ENCODE measurements at regions not wholly inside any gene's neighbourhood (a gene's known extent, or its start where the extent isn't known, plus 50 kb on each side); places are given as distances from the start of the nearest gene placed in this dataset.

GRCh38 chr17:33459078-33459940, 166.2 kb upstream of the ASIC2 start:
- H3K9me3 Mint-ChIP-seq = no peaks in the 10 kb centered on the region
- no peak overlapping the region for H3K27ac Mint-ChIP-seq
- TF ChIP-seq, protein P1, sequence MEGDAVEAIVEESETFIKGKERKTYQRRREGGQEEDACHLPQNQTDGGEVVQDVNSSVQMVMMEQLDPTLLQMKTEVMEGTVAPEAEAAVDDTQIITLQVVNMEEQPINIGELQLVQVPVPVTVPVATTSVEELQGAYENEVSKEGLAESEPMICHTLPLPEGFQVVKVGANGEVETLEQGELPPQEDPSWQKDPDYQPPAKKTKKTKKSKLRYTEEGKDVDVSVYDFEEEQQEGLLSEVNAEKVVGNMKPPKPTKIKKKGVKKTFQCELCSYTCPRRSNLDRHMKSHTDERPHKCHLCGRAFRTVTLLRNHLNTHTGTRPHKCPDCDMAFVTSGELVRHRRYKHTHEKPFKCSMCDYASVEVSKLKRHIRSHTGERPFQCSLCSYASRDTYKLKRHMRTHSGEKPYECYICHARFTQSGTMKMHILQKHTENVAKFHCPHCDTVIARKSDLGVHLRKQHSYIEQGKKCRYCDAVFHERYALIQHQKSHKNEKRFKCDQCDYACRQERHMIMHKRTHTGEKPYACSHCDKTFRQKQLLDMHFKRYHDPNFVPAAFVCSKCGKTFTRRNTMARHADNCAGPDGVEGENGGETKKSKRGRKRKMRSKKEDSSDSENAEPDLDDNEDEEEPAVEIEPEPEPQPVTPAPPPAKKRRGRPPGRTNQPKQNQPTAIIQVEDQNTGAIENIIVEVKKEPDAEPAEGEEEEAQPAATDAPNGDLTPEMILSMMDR (IDR thresholded peaks at IDR 0.05; ENCODE audit: unreplicated experiment) = no peak
- no peaks in the 10 kb centered on the region for H3K36me3 Mint-ChIP-seq
- H3K4me1 Mint-ChIP-seq = peaks cover 18% of the 10 kb centered on the region
- no peak overlapping the region for H3K4me3 Mint-ChIP-seq
- no peak for DNase-seq (ENCODE audit: low spot score in 2 of 2, unreplicated experiment in 2 of 2)
- no peaks in the 10 kb centered on the region for H3K27me3 Mint-ChIP-seq (ENCODE audit: low read depth)

GRCh38 chr17:33460781-33461450, 167.8 kb upstream of the ASIC2 start:
- peaks cover 26% of the 10 kb centered on the region for H3K4me1 Mint-ChIP-seq
- DNase-seq (ENCODE audit: low spot score in 2 of 2, unreplicated experiment in 2 of 2) = no peak
- H3K36me3 Mint-ChIP-seq = no peaks in the 10 kb centered on the region
- no peak overlapping the region for H3K4me3 Mint-ChIP-seq
- H3K9me3 Mint-ChIP-seq = no peaks in the 10 kb centered on the region
- no peak overlapping the region for H3K27ac Mint-ChIP-seq
- TF ChIP-seq, protein P1 (IDR thresholded peaks at IDR 0.05; ENCODE audit: unreplicated experiment) = no peak
- no peaks in the 10 kb centered on the region for H3K27me3 Mint-ChIP-seq (ENCODE audit: low read depth)

DNA sequence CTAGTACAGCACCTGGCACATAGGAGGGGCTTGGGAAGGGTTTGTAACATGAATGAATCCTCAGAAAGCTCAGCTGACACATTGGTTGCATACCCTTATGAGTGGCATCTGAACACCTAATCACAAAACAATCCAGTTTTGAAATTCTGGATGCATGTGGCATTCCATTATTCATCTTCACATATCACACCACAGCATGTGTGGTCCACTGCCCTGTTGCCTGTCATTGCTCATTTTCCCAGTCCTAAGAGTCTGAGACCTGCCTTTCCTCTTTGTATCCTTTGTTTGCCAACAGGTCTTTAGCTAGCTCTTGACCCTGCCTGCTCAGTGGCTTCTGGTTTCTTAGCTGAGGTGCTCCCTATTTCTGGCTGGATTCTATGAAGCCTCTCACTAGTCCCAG, 170.8 kb upstream of the ASIC2 start:
- TF ChIP-seq, protein P1 (IDR thresholded peaks at IDR 0.05; ENCODE audit: unreplicated experiment) = no peak
- DNase-seq (ENCODE audit: low spot score in 2 of 2, unreplicated experiment in 2 of 2) = no peak
- Mint-ChIP-seq H3K4me3 (no peak overlapping the region), H3K4me1 (peaks cover 26% of the 10 kb centered on the region), H3K27ac (no peak overlapping the region), H3K36me3 (no peaks in the 10 kb centered on the region), H3K27me3 (ENCODE audit: low read depth) (no peaks in the 10 kb centered on the region), H3K9me3 (no peaks in the 10 kb centered on the region)

GRCh38 chr17:33464669-33465280, 171.7 kb upstream of the ASIC2 start:
- no peak for DNase-seq (ENCODE audit: low spot score in 2 of 2, unreplicated experiment in 2 of 2)
- Mint-ChIP-seq H3K27me3 (ENCODE audit: low read depth) (no peaks in the 10 kb centered on the region), H3K36me3 (no peaks in the 10 kb centered on the region), H3K27ac (peak overlapping the region; percentile 85), H3K4me3 (no peak overlapping the region), H3K9me3 (no peaks in the 10 kb centered on the region), H3K4me1 (peaks cover 23% of the 10 kb centered on the region)
- TF ChIP-seq, protein P1 (IDR thresholded peaks at IDR 0.05; ENCODE audit: unreplicated experiment) = no peak

DNA sequence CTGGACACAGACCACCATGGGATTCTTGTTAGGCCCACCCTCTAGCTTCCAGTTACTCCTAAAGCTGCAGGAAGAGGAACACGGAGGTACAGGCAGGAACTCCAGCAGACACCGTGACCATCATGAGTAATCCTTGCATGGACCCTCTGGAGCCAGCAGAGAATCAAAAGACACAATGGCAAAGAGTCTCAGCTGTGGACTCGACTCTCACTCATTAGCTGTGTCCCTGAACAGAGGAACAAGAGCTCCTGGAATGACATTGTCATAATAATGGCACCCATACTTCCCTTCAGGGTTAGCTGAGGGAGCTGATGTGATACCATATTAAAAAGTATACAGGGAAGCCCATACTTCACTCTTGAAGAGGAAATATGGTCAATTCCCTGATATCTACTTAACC, 176.3 kb upstream of the ASIC2 start:
- H3K9me3 Mint-ChIP-seq = no peaks in the 10 kb centered on the region
- no peak overlapping the region for H3K4me3 Mint-ChIP-seq
- H3K27ac Mint-ChIP-seq = no peak overlapping the region
- TF ChIP-seq, protein P1 (IDR thresholded peaks at IDR 0.05; ENCODE audit: unreplicated experiment) = no peak
- H3K27me3 Mint-ChIP-seq (ENCODE audit: low read depth) = no peaks in the 10 kb centered on the region
- peaks cover 13% of the 10 kb centered on the region for H3K4me1 Mint-ChIP-seq
- no peaks in the 10 kb centered on the region for H3K36me3 Mint-ChIP-seq
- DNase-seq (ENCODE audit: low spot score in 2 of 2, unreplicated experiment in 2 of 2) = no peak

Measured in mesothelial cell of epicardium (in vitro differentiated cells).